Occipital lobe (tissue), 1 donor: ENCODE measurements at regions not wholly inside any gene's neighbourhood (a gene's known extent, or its start where the extent isn't known, plus 50 kb on each side); places are given as distances from the start of the nearest gene placed in this dataset.

Experiments
- DNase-seq: peaks from one replicate; lab custom pipeline; 2025; lab: John Stamatoyannopoulos, UW

DNA sequence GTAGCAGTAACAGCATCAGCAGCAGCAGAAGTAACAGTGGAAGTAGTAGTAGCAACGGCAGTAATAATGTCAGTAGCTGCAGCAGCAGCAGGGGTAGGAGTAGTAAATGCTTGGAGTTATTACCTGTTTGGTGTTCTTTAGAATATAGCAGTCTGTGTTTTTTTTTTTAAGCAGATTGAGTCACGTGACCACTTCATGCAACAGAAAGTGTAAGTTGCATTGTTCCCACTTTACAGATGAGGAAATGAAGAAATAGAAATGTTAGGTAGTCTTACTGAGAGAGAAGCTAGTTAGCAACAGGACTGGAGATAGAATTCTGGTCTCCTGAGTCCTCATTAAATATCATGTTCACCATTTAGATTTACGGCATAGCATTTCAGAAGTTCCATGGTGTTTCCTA is 358.2 kb downstream of the HAPSTR1 start:
- no peak for DNase-seq

DNA sequence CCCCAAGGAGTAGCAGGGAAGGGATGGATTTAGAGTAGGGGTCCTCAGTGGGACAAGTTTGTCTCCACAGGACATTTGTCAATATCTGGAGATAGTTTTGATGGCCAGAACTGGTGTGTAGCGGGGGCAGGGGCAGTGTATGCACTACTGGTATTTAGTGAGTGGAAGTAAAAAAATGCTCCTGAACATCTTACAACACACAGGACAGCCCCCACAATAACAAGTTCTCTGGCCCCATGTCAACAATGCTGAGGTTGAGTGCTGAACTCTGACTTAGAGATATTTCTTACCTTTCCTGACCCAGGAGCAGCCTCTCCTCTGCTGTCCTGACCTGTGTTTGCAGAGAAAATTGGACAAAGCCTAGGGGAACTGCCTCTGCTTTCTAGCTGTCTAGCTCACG is 365.8 kb downstream of the HAPSTR1 start:
- DNase-seq: no peak

DNA sequence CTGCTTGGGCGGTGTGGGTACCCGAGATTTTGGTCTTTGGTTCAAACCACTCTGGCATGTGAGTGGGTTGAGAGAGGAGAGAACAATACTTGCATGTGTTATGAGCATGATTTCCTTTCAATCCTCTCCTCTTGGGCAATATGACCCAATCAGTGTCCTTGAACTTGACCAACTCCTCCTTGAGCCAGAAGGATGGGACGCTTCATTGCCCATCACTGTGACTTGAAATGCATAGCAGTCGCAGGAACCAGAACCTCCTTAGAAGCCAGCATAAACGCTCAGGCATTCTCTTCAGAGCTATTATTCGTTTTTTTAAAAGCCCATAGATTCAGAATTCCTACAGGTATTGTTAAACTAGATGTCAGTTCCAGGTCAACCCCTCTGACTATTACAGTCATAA is 367.4 kb downstream of the HAPSTR1 start:
- DNase-seq: no peak

DNA sequence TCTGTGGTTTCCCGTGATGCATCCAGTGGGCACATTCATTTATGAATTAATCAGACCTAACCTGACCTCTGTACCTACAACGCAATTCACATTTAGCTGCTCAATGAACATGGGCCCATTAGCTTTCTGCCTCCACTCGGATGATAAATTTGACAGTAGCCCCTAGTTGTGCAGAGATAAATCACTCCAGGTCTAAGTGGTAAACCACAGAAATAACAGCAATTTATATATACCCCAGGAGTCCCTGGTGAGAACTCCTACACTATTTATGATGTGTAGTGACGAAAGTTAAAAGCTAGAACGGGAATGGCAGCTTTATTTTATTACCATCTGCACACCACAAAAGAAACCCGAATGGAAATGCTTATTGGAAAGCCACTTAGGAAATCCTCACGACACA is 371.5 kb downstream of the HAPSTR1 start:
- DNase-seq: no peak

DNA sequence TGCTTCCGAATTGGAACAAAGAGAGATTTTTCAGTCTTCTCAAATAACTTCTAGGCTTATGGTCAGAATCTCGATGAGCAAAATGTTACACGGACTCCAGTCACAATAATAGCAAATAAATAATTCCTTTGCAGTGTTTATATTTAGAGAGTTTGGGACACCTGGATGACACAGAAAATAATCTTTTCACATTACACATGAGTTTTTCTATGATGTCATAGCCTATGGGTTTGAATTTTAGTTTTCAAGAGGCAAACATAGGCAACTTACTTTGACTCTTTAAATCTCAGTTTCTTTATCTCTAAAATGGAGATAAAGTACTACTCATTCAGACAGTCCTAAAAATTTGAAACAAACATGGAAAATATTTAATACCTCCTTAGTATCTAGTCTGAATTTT is 372.0 kb downstream of the HAPSTR1 start:
- DNase-seq: no peak

DNA sequence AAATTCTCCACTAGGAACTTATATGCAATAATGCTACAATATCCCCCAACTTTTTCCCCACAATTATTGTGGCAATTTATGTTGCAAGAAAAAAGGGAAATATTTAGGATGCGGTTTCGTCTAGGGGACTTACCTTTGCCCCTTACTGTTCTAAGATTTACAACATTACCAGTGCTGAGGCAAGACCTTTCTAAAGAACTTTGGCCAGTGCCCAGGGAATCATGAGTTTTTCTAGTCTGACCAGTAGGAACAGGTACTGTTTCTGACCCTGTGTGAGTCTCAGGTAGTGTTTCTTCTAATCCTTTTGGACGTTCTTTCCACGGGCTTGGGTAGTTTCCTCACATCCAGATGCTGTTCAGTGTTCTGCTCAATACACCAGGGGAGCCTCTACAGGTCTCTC is 373.7 kb downstream of the HAPSTR1 start:
- DNase-seq: no peak

DNA sequence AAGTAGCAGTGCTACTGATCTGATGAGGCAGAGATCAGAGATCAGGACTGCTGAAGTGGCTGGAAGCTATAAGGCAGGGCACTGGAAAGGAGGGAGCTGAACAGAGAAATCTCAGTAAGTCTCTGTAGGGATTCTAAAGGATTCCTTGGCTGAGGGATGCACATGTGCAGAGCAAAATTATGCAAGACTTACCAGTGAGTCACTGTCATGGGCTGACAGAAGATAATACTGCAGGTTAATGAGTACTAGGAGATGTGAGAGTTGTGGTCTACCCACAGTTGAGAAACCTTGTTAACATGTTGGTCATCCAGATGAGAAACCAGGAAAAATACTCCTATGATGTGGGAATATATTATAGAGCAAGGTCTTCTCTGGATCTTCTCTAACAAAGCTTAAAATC is 378.1 kb downstream of the HAPSTR1 start:
- no peak for DNase-seq

DNA sequence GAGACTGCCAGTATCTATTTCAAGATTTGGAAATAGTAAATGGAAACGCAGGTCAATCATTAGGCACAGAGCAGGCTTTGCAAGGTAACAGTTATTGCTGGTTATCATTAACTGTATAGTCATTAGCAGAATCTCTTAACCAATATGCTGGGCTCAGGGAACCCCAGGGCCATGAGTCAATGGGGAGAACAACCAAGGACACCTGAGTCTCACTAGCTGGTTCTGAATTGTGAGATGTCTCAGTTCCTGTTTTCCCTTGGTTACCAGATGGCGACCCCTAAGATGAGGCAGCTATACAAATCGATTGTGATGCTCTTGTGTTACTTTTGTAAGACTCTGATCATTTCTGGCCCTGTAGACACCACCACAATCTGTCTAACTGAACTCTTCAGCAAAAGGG is 385.3 kb downstream of the HAPSTR1 start:
- DNase-seq: no peak

DNA sequence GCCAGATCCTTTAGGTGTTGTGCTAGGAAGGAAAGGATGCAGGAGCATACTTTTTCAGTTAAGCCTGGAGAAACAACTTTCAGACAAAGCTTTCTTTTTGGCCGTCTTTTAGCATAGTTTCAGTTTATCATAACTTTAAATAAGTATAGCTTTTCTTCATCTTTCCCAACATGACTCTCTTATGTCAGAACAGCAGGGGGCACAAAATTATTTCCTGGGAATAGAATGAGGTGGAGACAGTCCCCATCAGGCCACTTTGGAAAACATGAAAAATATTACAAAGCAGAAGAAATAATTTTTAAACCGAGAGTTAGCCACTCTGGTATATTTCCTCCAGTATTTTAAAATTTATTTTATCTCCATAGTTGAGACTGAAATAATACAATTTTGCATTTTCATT is 387.6 kb downstream of the HAPSTR1 start:
- DNase-seq: no peak

DNA sequence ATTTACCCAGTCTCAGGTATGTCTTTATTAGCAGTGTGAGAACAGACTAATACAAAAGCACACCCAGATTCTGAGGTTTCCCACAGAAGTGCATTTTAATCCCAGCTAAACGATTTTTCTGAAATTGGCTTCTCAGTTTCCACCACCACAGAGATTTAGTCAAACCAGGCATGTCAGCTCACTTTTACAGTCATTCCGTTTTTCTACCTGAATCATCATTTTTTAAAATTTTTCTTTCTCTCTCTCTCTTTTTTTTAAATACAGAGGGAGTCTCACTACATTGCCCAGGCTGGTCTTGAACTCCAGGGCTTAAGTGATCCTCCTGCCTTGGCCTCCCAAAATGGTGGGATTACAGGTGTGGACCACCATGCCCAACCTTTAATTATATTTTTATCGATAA is 389.1 kb downstream of the HAPSTR1 start:
- DNase-seq: no peak

DNA sequence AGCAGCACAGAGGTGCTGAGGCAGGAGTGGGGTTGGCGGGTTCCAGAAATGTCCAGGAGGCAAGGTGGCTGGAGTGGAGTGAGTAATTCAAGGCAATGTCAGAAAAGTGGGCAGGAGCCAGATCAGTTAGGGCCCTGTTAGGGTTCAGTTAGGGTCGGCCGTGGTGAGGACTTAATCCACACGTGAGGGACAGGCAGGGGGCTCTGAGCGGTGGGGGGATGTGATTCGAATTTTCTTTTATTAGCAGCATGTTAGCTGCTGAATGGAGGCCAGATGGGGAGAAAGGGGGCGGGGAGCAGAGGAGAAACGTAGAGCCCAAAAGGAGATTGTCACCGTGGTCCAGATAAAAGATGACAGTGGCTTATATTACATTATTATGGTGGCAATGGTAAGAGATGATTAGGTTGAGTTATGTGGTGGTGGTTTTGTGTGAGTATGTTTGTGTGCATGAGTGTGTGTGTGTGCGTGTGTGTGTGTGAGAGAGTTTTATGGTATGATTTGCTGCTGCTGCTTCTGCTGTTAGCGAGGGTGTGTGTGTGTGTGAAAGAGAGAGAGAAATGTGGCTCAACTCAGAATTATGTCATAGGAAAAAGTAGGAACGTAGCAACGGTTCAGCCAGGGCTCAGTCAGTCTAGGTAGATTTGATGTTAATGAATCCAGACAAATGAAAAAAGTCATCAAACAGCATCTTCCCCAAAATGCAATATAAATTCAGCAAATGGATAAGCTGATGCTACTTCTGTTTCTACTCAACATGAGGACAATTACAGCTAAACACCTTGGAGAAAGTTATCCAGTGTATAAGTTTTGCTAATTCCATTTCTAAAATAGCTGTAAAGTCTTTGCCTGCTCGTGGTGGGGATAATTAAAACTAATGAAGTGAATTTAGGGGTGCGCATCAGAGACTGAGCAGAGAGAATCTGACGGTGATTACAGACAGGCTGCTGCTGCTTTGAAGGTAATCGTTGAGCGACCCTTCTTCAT is 390.6 kb downstream of the HAPSTR1 start:
- no peak for DNase-seq

DNA sequence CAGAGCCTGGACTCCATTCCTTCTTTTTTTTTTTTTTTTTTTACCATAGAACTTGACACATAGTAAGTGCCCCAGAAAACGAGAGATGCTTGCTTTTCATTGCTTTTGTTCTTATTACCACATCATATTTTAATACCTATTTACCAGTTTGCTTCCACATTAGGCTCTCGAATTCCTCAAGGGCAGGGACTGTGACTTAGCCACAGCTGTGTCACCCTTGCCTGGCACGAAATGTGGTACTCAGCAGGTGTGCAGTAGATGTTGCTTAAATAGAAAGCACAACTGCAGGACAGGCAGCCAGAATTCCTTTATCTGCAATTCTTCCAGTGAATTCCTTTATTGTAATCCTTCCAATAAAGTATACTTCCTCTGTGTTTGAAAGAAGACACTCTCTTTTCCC is 393.0 kb downstream of the HAPSTR1 start:
- no peak for DNase-seq

DNA sequence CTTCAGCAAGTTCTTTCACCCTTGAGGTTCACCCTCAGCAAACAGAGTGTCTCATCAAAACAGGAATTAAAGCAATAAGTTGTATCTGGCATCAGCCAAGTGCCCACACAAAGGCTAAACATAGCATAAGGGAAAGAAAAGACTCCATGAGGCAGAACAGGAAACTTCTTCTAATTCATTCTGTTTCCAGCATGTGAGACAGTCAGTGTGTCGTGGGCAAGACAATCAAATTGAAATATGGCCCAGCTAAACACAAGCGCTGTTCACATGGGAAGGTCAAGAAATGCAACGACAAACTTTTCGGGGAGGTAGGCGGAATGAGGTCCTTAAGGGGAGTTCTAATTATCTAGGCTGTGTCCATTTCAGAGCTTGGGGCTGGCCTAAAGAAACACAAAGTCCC is 393.4 kb downstream of the HAPSTR1 start:
- no peak for DNase-seq

DNA sequence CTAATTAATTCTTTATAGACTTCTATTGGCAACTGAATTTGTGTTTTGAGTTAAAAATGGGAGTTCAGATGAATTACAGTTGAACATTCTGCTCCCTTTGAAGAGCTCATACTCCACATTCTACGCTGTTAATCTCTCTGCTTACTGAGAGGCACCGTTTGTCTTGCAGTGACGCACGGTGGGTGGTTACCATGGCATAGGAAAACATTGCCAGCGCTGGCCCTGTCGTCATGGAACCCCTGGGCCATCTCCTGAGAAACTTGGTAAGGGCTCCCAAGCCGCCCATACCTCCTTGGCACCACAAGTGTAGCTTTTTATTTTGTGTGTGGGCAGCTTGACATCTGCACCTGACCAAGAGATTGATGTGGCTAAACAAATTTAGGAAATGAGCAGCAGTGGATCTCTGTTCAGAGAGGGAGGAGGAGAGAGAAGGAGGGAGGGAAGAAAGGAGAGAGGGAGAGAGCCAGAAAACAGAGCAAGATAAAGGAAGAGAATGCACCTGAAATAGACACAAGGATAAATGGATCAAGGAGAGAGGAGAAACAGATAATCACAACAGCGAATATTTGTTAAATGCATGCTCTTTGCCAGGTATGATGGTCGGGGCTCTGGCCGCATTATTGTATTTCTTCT is 398.5 kb downstream of the HAPSTR1 start:
- peak; percentile 27 for DNase-seq

DNA sequence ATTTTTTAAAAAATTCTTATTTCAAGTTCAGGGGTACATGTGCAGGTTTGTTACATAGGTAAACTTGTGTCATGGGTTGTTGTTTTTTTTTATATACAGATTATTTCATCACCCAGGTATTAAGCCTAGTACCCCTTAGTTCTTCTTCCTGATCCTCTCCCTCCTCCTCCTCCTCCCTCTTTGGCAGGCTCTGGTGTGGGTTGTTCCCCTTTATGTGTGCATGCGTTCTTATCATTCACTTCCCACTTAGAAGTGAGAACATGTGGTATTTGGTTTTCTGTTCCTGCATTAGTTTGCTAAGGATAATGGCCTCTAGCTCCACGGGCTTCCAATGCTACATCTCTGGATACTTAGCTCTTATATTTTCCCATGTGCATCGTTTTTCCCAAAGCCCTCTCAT is 404.4 kb downstream of the HAPSTR1 start:
- DNase-seq: no peak

DNA sequence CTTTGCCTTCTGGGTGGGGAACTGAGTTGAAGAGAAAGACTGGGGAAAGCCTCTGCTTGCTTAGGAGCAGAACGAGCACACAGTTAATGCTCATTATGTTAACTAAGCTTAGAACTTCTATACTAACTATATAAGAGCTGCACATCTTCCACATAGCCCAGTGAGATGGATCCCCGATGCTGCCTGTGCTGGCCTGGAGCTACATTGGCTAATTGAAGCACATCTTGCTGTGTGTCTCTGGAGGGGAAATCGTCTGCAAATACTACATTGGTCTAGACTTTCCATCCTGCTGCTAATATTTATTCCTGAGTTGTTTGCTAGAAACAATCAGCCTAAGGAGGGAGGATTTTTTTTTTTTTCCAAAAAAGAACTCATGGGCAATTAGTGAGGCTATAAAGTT is 406.3 kb downstream of the HAPSTR1 start:
- DNase-seq: no peak

DNA sequence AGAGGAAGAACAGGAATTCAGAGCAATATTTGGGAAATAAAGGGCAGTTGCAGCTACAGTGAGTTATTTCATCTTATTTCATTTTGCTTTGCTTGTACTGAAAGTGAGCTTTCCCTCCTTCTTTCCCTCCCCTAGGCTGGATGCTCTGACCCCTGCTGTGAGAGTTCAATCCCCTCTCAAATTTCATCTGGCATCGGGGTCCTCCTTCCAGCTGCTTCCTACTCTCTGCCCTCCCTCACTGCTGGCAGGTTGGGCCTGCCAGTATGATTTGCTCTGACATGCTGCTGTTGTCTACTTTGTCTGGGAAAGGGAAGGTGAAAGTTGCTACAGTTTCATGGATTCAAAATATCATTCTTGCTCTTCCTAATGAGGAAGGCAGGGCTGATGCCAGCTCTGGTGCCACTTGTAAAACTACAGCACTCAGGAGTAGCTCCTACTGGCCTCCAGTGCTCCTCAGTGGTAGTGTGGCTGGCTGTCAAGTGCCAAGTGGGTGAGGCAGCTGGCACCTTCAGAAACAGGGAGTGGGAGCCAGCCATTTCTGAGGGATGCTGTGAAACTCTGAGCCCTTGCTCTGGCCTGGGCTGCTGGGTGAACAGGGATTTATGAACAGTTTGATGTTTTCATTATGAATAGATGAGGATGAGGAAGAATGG is 408.6 kb downstream of the HAPSTR1 start:
- DNase-seq: no peak

DNA sequence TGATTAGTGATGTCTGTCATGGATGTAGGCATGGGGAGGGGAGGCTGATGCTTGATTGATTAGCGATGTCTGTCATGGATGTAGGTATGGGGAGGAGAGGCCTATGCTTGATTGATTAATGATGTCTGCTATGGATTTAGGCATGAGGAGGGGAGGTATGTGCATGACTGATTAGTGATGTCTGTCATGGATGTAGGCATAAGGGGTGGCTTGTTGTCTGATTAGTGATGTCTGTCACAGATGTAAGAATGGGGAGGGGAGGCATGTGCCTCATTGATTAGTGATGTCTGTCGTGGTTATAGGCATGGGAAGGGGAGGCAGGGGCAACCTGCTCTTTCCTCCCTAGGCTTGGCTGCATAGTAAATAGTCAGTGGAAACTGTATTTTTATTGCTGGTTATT is 409.4 kb downstream of the HAPSTR1 start:
- no peak for DNase-seq

DNA sequence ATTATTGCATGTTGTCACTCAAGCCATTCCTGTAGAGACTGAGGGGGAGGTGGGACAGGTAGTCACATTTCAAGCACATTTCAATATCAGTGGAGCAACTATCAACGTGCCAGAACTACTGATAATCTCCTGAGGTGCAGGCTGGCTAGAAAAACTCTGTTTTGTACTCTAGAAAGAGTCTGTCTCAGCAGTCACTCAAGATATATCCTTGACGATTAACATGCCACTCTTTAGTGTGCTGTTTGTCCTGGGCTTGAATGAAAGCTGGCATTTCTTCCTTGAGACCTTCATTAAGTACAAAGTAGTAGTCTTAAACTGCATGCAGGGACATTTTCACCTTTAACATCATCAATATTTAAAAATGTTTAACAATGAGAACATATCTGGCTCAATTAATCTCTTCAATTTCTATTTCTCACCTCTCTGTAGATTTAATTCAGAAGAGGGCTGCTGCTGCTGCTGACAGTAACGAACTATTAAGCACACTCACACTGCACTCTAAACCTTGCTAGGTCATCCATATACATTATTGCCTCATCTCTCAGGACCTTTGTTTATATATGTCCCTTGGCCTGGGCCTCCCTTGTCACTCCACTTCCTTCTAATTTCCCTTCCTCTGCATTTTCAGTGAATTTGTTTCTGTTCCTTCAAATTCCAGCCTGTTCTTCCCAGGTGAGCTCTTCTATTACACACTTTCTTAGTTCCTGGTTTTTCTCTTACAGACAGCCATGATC is 412.0 kb downstream of the HAPSTR1 start:
- DNase-seq: no peak

DNA sequence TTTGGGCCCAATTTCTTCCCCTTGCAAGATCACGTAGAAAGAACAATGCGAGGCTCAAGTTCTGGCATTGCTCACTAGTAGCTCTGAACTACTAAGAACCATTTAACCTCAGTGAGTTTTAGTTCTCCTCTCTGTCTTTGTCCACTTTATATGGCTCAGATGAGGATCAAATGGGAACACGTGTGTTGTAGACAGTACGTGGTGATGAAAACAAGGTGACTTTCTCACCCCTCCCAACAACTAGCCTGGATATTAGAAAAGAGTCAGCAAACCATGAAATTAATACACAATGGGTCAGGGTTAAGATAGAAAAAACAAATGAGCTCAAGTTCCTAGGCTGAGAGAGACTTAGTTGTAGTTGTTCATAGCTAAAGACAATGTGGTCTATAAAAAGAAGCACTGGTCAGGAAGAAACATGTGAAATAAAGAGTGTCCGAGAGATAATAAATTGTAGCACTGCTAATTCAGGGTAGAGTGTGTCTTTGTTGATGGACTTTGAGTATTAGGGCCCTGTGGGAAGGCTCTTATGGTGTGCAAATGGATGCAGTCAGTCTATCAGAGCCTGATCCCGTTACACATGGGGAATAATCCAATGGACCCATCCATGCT is 417.0 kb downstream of the HAPSTR1 start:
- DNase-seq: no peak

DNA sequence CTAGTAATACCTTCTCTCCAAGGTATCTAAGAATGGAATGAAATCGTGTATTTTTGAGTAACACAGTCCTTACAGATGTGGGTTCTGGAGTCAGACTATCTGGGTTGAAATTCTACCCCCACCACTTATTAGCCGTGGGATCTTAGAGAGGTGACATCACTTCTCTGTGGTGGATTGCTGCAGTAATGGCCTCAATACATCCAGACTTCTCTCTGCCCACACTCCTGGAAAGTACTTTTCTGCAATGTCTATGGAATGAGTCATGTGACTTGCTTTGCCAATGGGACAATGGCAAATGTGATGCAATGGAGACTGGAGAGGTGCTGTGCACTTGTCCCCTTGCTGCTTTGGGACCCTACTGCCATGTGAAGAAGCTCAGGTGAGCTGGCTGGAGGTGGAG is 418.2 kb downstream of the HAPSTR1 start:
- DNase-seq: no peak
